GM21367 (cell line): ENCODE measurements at regions not wholly inside any gene's neighbourhood (a gene's known extent, or its start where the extent isn't known, plus 50 kb on each side); places are given as distances from the start of the nearest gene placed in this dataset.
"Not testable (repeated sequence)": the region's sequence is repeated elsewhere in the genome, so short reads cannot be mapped to it uniquely, and the experiment has no call there.

Experiments used
- ATAC-seq: cut with Tn5 transposase; IDR thresholded peaks from one replicate; pipeline ENCODE4 v1.9.1; 2021; ENCODE audit not compliant: unreplicated experiment

- no peak for ATAC-seq
Measured at GRCh38 chr2:199216253-199216652, 241.5 kb downstream of the SATB2 start.

- ATAC-seq = no peak
Measured at GRCh38 chr2:199207011-199207410, 250.7 kb downstream of the SATB2 start.

GRCh38 chr2:199206536-199206935, 251.2 kb downstream of the SATB2 start:
- no peak for ATAC-seq

GRCh38 chr2:199202964-199203363, 254.8 kb downstream of the SATB2 start:
- ATAC-seq = no peak

- ATAC-seq = no peak
Measured at GRCh38 chr2:199201539-199201938, 256.2 kb downstream of the SATB2 start.

GRCh38 chr2:199199797-199200196, 257.9 kb downstream of the SATB2 start:
- no peak for ATAC-seq

GRCh38 chr2:199197448-199197847, 260.3 kb downstream of the SATB2 start:
- ATAC-seq = no peak

GRCh38 chr2:199196686-199197085, 261.1 kb downstream of the SATB2 start:
- ATAC-seq = no peak

- ATAC-seq = no peak
Measured at GRCh38 chr2:199195927-199196502, 261.7 kb downstream of the SATB2 start.

GRCh38 chr2:199191461-199191860, 266.3 kb downstream of the SATB2 start:
- no peak for ATAC-seq

- no peak for ATAC-seq
Measured at GRCh38 chr2:199189229-199189628, 268.5 kb downstream of the SATB2 start.

- ATAC-seq = no peak
Measured at GRCh38 chr2:199186301-199186751, 271.4 kb downstream of the SATB2 start.

GRCh38 chr2:199185174-199185573, 272.6 kb downstream of the SATB2 start:
- not testable (repeated sequence) for ATAC-seq

GRCh38 chr2:199163613-199164458, 293.9 kb downstream of the SATB2 start:
- ATAC-seq = no peak

- no peak for ATAC-seq
Measured at GRCh38 chr2:199160677-199161465, 296.9 kb downstream of the SATB2 start.

GRCh38 chr2:199160081-199160480, 297.7 kb downstream of the SATB2 start:
- ATAC-seq = no peak

- ATAC-seq = no peak
Measured at GRCh38 chr2:199148076-199148845, 309.5 kb downstream of the SATB2 start.

GRCh38 chr2:199147216-199147615, 310.5 kb downstream of the SATB2 start:
- no peak for ATAC-seq

GRCh38 chr2:199144546-199144945, 313.2 kb downstream of the SATB2 start:
- no peak for ATAC-seq

GRCh38 chr2:199144036-199144435, 313.7 kb downstream of the SATB2 start:
- no peak for ATAC-seq

GRCh38 chr2:199136681-199137080, 321.1 kb downstream of the SATB2 start:
- ATAC-seq = no peak
